ENCODE measurements at regions not wholly inside any gene's neighbourhood (a gene's known extent, or its start where the extent isn't known, plus 50 kb on each side); places are given as distances from the start of the nearest gene placed in this dataset.

- no peak for DNase-seq (ENCODE audit: low spot score)
Observed at GRCh38 chr20:4069751-4070150, 54.4 kb upstream of the RNF24 start.

- DNase-seq (ENCODE audit: low spot score): no peak
Observed at GRCh38 chr20:4068708-4069107, 53.4 kb upstream of the RNF24 start.

- no peak for DNase-seq (ENCODE audit: low spot score)
Observed at GRCh38 chr20:4067600-4068261, 52.4 kb upstream of the RNF24 start.

- DNase-seq (ENCODE audit: low spot score): no peak
Observed at GRCh38 chr20:4066551-4066950, 51.2 kb upstream of the RNF24 start.

- no peak for DNase-seq (ENCODE audit: low spot score)
Observed at GRCh38 chr20:4065391-4065844, 50.1 kb upstream of the RNF24 start.

Data from LoVo (cell line).